AG08395 (cell line): ENCODE measurements at regions not wholly inside any gene's neighbourhood (a gene's known extent, or its start where the extent isn't known, plus 50 kb on each side); places are given as distances from the start of the nearest gene placed in this dataset.

ENCODE experiments used
- DNase-seq: peaks from one replicate; pipeline ENCODE4 v3.0.0; 2012; ENCODE audit warnings: mixed read lengths, low spot score

GRCh38 chr2:45178854-45179253, 169.6 kb upstream of the SIX2 start:
- peak; percentile 69 for DNase-seq

GRCh38 chr2:45178359-45178758, 169.1 kb upstream of the SIX2 start:
- DNase-seq: peak; percentile 18

- DNase-seq: peak; percentile 90
Measured at GRCh38 chr2:45177870-45178269, 168.6 kb upstream of the SIX2 start.

- no peak for DNase-seq
Measured at GRCh38 chr2:45176390-45176789, 167.1 kb upstream of the SIX2 start.

GRCh38 chr2:45173513-45173912, 164.3 kb upstream of the SIX2 start:
- DNase-seq: peak; percentile 76

GRCh38 chr2:45172760-45173392, 163.6 kb upstream of the SIX2 start:
- no peak for DNase-seq

- DNase-seq: no peak
Measured at GRCh38 chr2:45172142-45172541, 162.9 kb upstream of the SIX2 start.

- no peak for DNase-seq
Measured at GRCh38 chr2:45171136-45171501, 161.9 kb upstream of the SIX2 start.

- no peak for DNase-seq
Measured at GRCh38 chr2:45170191-45171135, 161.2 kb upstream of the SIX2 start.

GRCh38 chr2:45169339-45170190, 160.3 kb upstream of the SIX2 start:
- peak; percentile 22 for DNase-seq

GRCh38 chr2:45168711-45169338, 159.6 kb upstream of the SIX2 start:
- DNase-seq: no peak

- DNase-seq: no peak
Measured at GRCh38 chr2:45167920-45168629, 158.8 kb upstream of the SIX2 start.

- no peak for DNase-seq
Measured at GRCh38 chr2:45166229-45166890, 157.1 kb upstream of the SIX2 start.

- no peak for DNase-seq
Measured at GRCh38 chr2:45162711-45163110, 153.5 kb upstream of the SIX2 start.

GRCh38 chr2:45156605-45157004, 147.4 kb upstream of the SIX2 start:
- DNase-seq: no peak

- no peak for DNase-seq
Measured at GRCh38 chr2:45154606-45155155, 145.4 kb upstream of the SIX2 start.

GRCh38 chr2:45154144-45154543, 144.9 kb upstream of the SIX2 start:
- no peak for DNase-seq

GRCh38 chr2:45153121-45153520, 143.9 kb upstream of the SIX2 start:
- no peak for DNase-seq

- no peak for DNase-seq
Measured at GRCh38 chr2:45152691-45153090, 143.4 kb upstream of the SIX2 start.

- no peak for DNase-seq
Measured at GRCh38 chr2:45145073-45145899, 136.0 kb upstream of the SIX2 start.
